Lung (tissue), 11 donors: ENCODE measurements at regions not wholly inside any gene's neighbourhood (a gene's known extent, or its start where the extent isn't known, plus 50 kb on each side); places are given as distances from the start of the nearest gene placed in this dataset.

Experiments
- ATAC-seq: fragments of 200-7000 bp; cut with Tn5 transposase; one replicate; pipeline ENCODE4 v1.9.1; 2020; ENCODE audit warnings: moderate number of reproducible peaks; ENCODE audit not compliant: insufficient read depth, low FRiP score
- DNase-seq, 3 donors: peaks; one replicate each; pipeline ENCODE4 v3.0.0-alpha.2; 2013 to 2017
- H3K27ac ChIP-seq, 2 donors: one replicate each; pipeline ENCODE4 v1.5.1; 2013; ENCODE audit warnings: mild to moderate bottlenecking in 2 of 2, moderate library complexity in 2 of 2, control low read depth in 1 of 2, inconsistent platforms in 1 of 2, low read depth in 1 of 2, low read length in 1 of 2
- H3K27me3 ChIP-seq, 3 donors: one replicate each; pipeline ENCODE4 v1.5.1; 2013; ENCODE audit warnings: low read length in 2 of 3; ENCODE audit not compliant: control insufficient read depth in 3 of 3, insufficient read depth in 3 of 3
- H3K36me3 ChIP-seq, 4 donors: one replicate each; pipeline ENCODE4 v1.5.1; 2013; ENCODE audit warnings: low read length in 4 of 4, mild to moderate bottlenecking in 1 of 4, moderate library complexity in 1 of 4; ENCODE audit not compliant: control insufficient read depth in 4 of 4, insufficient read depth in 4 of 4
- H3K4me1 ChIP-seq, 5 donors: one replicate each; pipeline ENCODE4 v1.5.1; 2013; ENCODE audit warnings: low read length in 5 of 5, mild to moderate bottlenecking in 2 of 5, moderate library complexity in 1 of 5; ENCODE audit not compliant: control insufficient read depth in 5 of 5, insufficient read depth in 5 of 5
- H3K4me3 ChIP-seq: one replicate; pipeline ENCODE4 v1.5.1; 2013; ENCODE audit warnings: mild to moderate bottlenecking, control low read depth, moderate library complexity
- H3K9ac ChIP-seq, 2 donors: one replicate each; pipeline ENCODE4 v1.5.1; 2013; ENCODE audit warnings: low read length in 2 of 2, control low read depth in 1 of 2; ENCODE audit not compliant: insufficient read depth in 1 of 2
- H3K9me3 ChIP-seq, 4 donors: one replicate each; pipeline ENCODE4 v1.5.1; 2013; ENCODE audit warnings: low read length in 3 of 4, mild to moderate bottlenecking in 1 of 4, moderate library complexity in 1 of 4; ENCODE audit not compliant: control insufficient read depth in 4 of 4, insufficient read depth in 3 of 4
- CTCF ChIP-seq: IDR thresholded peaks from 2 replicates; pipeline ENCODE4 v1.5.1; 2012; ENCODE audit warnings: mild to moderate bottlenecking; ENCODE audit errors: control extremely low read depth, extremely low read depth
- WGBS, 2 donors: extraction: QIAGEN DNeasy Blood & Tissue Kit; methylation state at CpG; one replicate each; pipeline ENCODE4 v1.1.7; 2013; 5-methylcytosine and 5-hydroxymethylcytosine counted together
- donor health status: control.
- donor health status: control.
- donor health status: Bipolar disorder and iron deficiency.
- donor health status: healthy.
- donor health status: DM: yes; HTN: yes; CAD: no.

DNA sequence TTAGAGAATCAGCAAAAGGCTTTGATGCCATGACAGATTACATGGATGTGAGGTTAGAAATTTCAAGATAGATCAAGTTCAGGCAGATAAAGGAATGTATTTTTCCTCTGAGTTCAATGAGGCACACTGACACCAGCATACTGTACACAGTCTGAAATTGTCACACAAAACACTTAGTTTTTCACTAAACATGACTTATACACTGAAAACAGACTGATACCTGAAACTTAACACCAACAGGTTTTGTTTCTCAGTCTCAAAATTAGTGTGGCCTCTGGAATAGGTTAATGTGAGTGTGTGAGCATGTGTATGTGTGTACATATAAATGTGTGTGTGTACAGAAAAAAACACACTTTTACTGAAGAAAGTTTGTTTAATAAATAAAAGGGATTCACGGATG is 129.9 kb upstream of the SLITRK2 start:
- TF ChIP-seq CTCF: no peak
- no peak for DNase-seq
- Histone ChIP-seq H3K27ac (no peak overlapping the region), H3K4me3 (no peak overlapping the region), H3K4me1 (no peaks in the 10 kb centered on the region), H3K9me3 (no peaks in the 10 kb centered on the region), H3K36me3 (no peaks in the 10 kb centered on the region), H3K9ac (no peak overlapping the region), H3K27me3 (no peaks in the 10 kb centered on the region)
- no peak for ATAC-seq
- 66 to 77% methylated on average over 1 of the region's 1 CpG for whole genome bisulfite sequencing, 2 donors

GRCh38 chrX:145694048-145694447 is 123.6 kb upstream of the SLITRK2 start:
- DNase-seq: no peak
- no peaks in the 10 kb centered on the region for H3K4me1 ChIP-seq
- TF ChIP-seq CTCF: no peak
- H3K4me3 ChIP-seq: no peak overlapping the region
- no peaks in the 10 kb centered on the region for H3K27me3 ChIP-seq
- ATAC-seq: no peak
- no peaks in the 10 kb centered on the region for H3K36me3 ChIP-seq
- H3K9me3 ChIP-seq: no peaks in the 10 kb centered on the region
- no peak overlapping the region for H3K9ac ChIP-seq
- 64 to 90% methylated on average over 3 of the region's 3 CpGs for WGBS, 2 donors
- no peak overlapping the region for H3K27ac ChIP-seq

- H3K36me3 ChIP-seq: no peaks in the 10 kb centered on the region
- H3K4me3 ChIP-seq: no peak overlapping the region
- ATAC-seq (no peak), DNase-seq (peak in 1 of 3 donors; percentile 26)
- H3K9me3 ChIP-seq: no peaks in the 10 kb centered on the region
- WGBS, 2 donors: 54 to 83% methylated on average over 5 of the region's 5 CpGs
- TF ChIP-seq CTCF: no peak
- no peaks in the 10 kb centered on the region for H3K27me3 ChIP-seq
- H3K9ac ChIP-seq: no peak overlapping the region
- H3K4me1 ChIP-seq: no peaks in the 10 kb centered on the region
- no peak overlapping the region for H3K27ac ChIP-seq
Measured at GRCh38 chrX:145715641-145716138, 101.9 kb upstream of the SLITRK2 start.

GRCh38 chrX:145716226-145716625 is 101.4 kb upstream of the SLITRK2 start:
- Histone ChIP-seq H3K27ac (no peak overlapping the region), H3K4me3 (no peak overlapping the region), H3K9ac (no peak overlapping the region), H3K9me3 (no peaks in the 10 kb centered on the region), H3K36me3 (no peaks in the 10 kb centered on the region), H3K27me3 (no peaks in the 10 kb centered on the region), H3K4me1 (no peaks in the 10 kb centered on the region)
- ATAC-seq (no peak), DNase-seq (no peak)
- TF ChIP-seq CTCF: no peak
- 78 to 79% methylated on average over 2 of the region's 2 CpGs for WGBS, 2 donors
